IMR-90 (cell line): ENCODE measurements at regions not wholly inside any gene's neighbourhood (a gene's known extent, or its start where the extent isn't known, plus 50 kb on each side); places are given as distances from the start of the nearest gene placed in this dataset.

Experiments used
- ATAC-seq: fragments of 200-7000 bp; cut with Tn5 transposase; 2 replicates; pipeline ENCODE4 v1.9.1; 2020; ENCODE audit warnings: low read depth, mild to moderate bottlenecking, moderate library complexity
- BruUV-seq: library from RNA; stranded (reverse); fragments of 400-500 nt; replicated peaks from 2 replicates; lab custom pipeline; 2021; lab: Mats Ljungman, UMichigan
- CTCF ChIA-PET: fragments of 300-600 bp; formaldehyde crosslinking; extraction: SDS; loops from one replicate; lab custom pipeline; 2021; ENCODE audit warnings: antibody characterized with exemption; lab: Yijun Ruan, JAX
- POLR2A ChIA-PET: fragments of 300-600 bp; sonication (Branson Sonifier 250); formaldehyde crosslinking; loops from one replicate; lab custom pipeline; 2022; ENCODE audit warnings: antibody characterized with exemption; ENCODE audit not compliant: unreplicated experiment; lab: Charles Lee
- DNase-seq: peaks from one replicate; pipeline ENCODE4 v3.0.0; 2013
- H2AFZ ChIP-seq: replicated peaks from 2 replicates; pipeline ENCODE3; 2013; ENCODE audit warnings: low read length, mild to moderate bottlenecking; ENCODE audit not compliant: poor library complexity
- H2AK5ac ChIP-seq: 2 replicates; pipeline ENCODE4 v1.6.1; 2013; ENCODE audit warnings: low read depth, low read length, inconsistent platforms
- H2AK9ac ChIP-seq: replicated peaks from 2 replicates; pipeline ENCODE3; 2013; ENCODE audit warnings: mild to moderate bottlenecking, low read depth, low read length, moderate library complexity; ENCODE audit not compliant: poor library complexity
- H2BK120ac ChIP-seq: 2 replicates; pipeline ENCODE4 v1.6.1; 2013; ENCODE audit warnings: low read depth, low read length, inconsistent platforms
- H2BK15ac ChIP-seq: 3 replicates; pipeline ENCODE4 v1.6.1; 2013; ENCODE audit warnings: low read depth, low read length, inconsistent platforms
- H2BK20ac ChIP-seq: 2 replicates; pipeline ENCODE4 v1.6.1; 2013; ENCODE audit warnings: low read depth, mild to moderate bottlenecking, inconsistent platforms, low read length, moderate library complexity
- H2BK5ac ChIP-seq: 2 replicates; pipeline ENCODE4 v1.6.1; 2013; ENCODE audit warnings: mild to moderate bottlenecking, low read depth, low read length, inconsistent platforms; ENCODE audit not compliant: poor library complexity, severe bottlenecking
- H3K14ac ChIP-seq: replicated peaks from 2 replicates; pipeline ENCODE4 v1.6.1; 2013; ENCODE audit warnings: low read depth, low read length, inconsistent platforms
- H3K18ac ChIP-seq: 2 replicates; pipeline ENCODE4 v1.6.1; 2013; ENCODE audit warnings: low read depth, low read length, control low read depth
- H3K23ac ChIP-seq: 2 replicates; pipeline ENCODE4 v1.6.1; 2013; ENCODE audit warnings: low read depth, low read length, inconsistent platforms
- H3K27ac ChIP-seq: 2 replicates; pipeline ENCODE4 v1.5.1; 2013; ENCODE audit warnings: mild to moderate bottlenecking, control low read depth, low read length; ENCODE audit not compliant: insufficient read depth
- H3K27me3 ChIP-seq: 2 replicates; pipeline ENCODE4 v1.6.1; 2013; ENCODE audit warnings: low read length; ENCODE audit not compliant: control insufficient read depth, insufficient read depth
- H3K36me3 ChIP-seq: 2 replicates; pipeline ENCODE4 v1.6.1; 2013; ENCODE audit warnings: low read length, mixed read lengths; ENCODE audit not compliant: control insufficient read depth, insufficient read depth
- H3K4ac ChIP-seq: 2 replicates; pipeline ENCODE4 v1.6.1; 2013; ENCODE audit warnings: low read depth, low read length, inconsistent platforms
- H3K4me1 ChIP-seq: 2 replicates; pipeline ENCODE4 v1.6.1; 2013; ENCODE audit warnings: low read length, mixed read lengths; ENCODE audit not compliant: control insufficient read depth, insufficient read depth
- H3K4me2 ChIP-seq: 2 replicates; pipeline ENCODE4 v1.6.1; 2013; ENCODE audit warnings: low read depth, mild to moderate bottlenecking, control low read depth, low read length, moderate library complexity
- H3K4me3 ChIP-seq: 2 replicates; pipeline ENCODE4 v1.5.1; 2013; ENCODE audit warnings: low read depth, mild to moderate bottlenecking, control low read depth, low read length, moderate library complexity; ENCODE audit not compliant: insufficient read depth
- H3K56ac ChIP-seq: 2 replicates; pipeline ENCODE4 v1.6.1; 2013; ENCODE audit warnings: low read length, inconsistent platforms; ENCODE audit not compliant: insufficient read depth; ENCODE audit errors: extremely low read depth
- H3K79me1 ChIP-seq, 2 experiments: 2 replicates each; pipeline ENCODE4 v1.6.1; 2013; ENCODE audit warnings: low read length in 2 of 2, inconsistent platforms in 1 of 2, low read depth in 1 of 2
- H3K9ac ChIP-seq: 2 replicates; pipeline ENCODE4 v1.6.1; 2013; ENCODE audit warnings: low read depth, low read length, control low read depth
- H3K9me1 ChIP-seq: 2 replicates; pipeline ENCODE4 v1.6.1; 2013; ENCODE audit warnings: low read length, inconsistent platforms; ENCODE audit not compliant: insufficient read depth
- H3K9me3 ChIP-seq: 2 replicates; pipeline ENCODE4 v1.6.1; 2013; ENCODE audit warnings: low read length; ENCODE audit not compliant: control insufficient read depth, insufficient read depth
- H4K20me1 ChIP-seq: 2 replicates; pipeline ENCODE4 v1.6.1; 2013; ENCODE audit warnings: low read length, inconsistent platforms; ENCODE audit not compliant: insufficient read depth
- H4K5ac ChIP-seq: 2 replicates; pipeline ENCODE4 v1.6.1; 2013; ENCODE audit warnings: mild to moderate bottlenecking, low read depth, low read length, control low read depth
- H4K8ac ChIP-seq, 2 experiments: 2 replicates each; pipeline ENCODE4 v1.6.1; 2013; ENCODE audit warnings: low read depth in 2 of 2, low read length in 2 of 2, control low read depth in 1 of 2, inconsistent platforms in 1 of 2
- H4K91ac ChIP-seq: 2 replicates; pipeline ENCODE4 v1.6.1; 2013; ENCODE audit warnings: low read depth, low read length, inconsistent platforms; ENCODE audit not compliant: insufficient read depth
- BHLHE40 ChIP-seq: fragments of 150-350 bp; IDR thresholded peaks from 2 replicates; pipeline ENCODE4 v1.6.1; 2016; ENCODE audit warnings: mild to moderate bottlenecking, low read depth, low read length
- CEBPB ChIP-seq: IDR thresholded peaks from 2 replicates; pipeline ENCODE4 v1.6.1; 2012; ENCODE audit warnings: low read depth, low read length, improper control_type of control experiment
- CHD1 ChIP-seq: IDR thresholded peaks from 2 replicates; pipeline ENCODE4 v1.6.1; 2012; ENCODE audit warnings: low read depth, low read length, improper control_type of control experiment
- FOS ChIP-seq: fragments of 150-350 bp; IDR thresholded peaks from 2 replicates; pipeline ENCODE4 v1.6.1; 2016; ENCODE audit warnings: low read depth, low read length
- MAFK ChIP-seq: IDR thresholded peaks from 2 replicates; pipeline ENCODE4 v1.6.1; 2012; ENCODE audit warnings: low read depth, low read length, improper control_type of control experiment
- MAZ ChIP-seq: IDR thresholded peaks from 2 replicates; pipeline ENCODE4 v1.6.1; 2012; ENCODE audit warnings: low read depth, mild to moderate bottlenecking, low read length, improper control_type of control experiment, moderate library complexity, borderline replicate concordance
- MXI1 ChIP-seq: IDR thresholded peaks from 2 replicates; pipeline ENCODE4 v1.6.1; 2012; ENCODE audit warnings: low read depth, mild to moderate bottlenecking, low read length, moderate library complexity, borderline replicate concordance
- NFE2L2 ChIP-seq: fragments of 150-350 bp; IDR thresholded peaks from 2 replicates; pipeline ENCODE4 v1.6.1; 2016; ENCODE audit warnings: low read depth, mild to moderate bottlenecking, low read length
- POLR2A ChIP-seq: IDR thresholded peaks from 2 replicates; pipeline ENCODE4 v1.6.1; 2012; ENCODE audit warnings: mild to moderate bottlenecking, low read depth, low read length
- RAD21 ChIP-seq: IDR thresholded peaks from 2 replicates; pipeline ENCODE4 v1.6.1; 2012; ENCODE audit warnings: low read length, improper control_type of control experiment
- RCOR1 ChIP-seq: IDR thresholded peaks from 2 replicates; pipeline ENCODE4 v1.6.1; 2012; ENCODE audit warnings: mild to moderate bottlenecking, low read length, improper control_type of control experiment; ENCODE audit not compliant: insufficient replicate concordance
- RFX5 ChIP-seq: IDR thresholded peaks from 2 replicates; pipeline ENCODE4 v1.8.0; 2012; ENCODE audit warnings: low read depth, mild to moderate bottlenecking, low read length, moderate library complexity
- SMC3 ChIP-seq: fragments of 150-350 bp; IDR thresholded peaks from 2 replicates; pipeline ENCODE4 v1.6.1; 2016; ENCODE audit warnings: low read depth, mild to moderate bottlenecking, antibody characterized with exemption, low read length, moderate library complexity
- WGBS, 2 experiments: methylation state at CpG; one replicate each; pipeline versions ENCODE4 v1.1.5 to v1.1.7; 2013; ENCODE audit warnings: missing lambda C conversion rate in 2 of 2; ENCODE audit not compliant: insufficient read length in 1 of 2; ENCODE audit errors: extremely low coverage in 2 of 2; 5-methylcytosine and 5-hydroxymethylcytosine counted together
- dilution Hi-C: fragments of 300-500 bp; cut with HindIII; formaldehyde crosslinking; loops from one replicate; pipeline ENCODE4 v1.14.3; 2018; ENCODE audit warnings: low sequenced_read_pairs; ENCODE audit not compliant: unreplicated experiment
- in situ Hi-C: fragments of 300-500 bp; cut with MboI; formaldehyde crosslinking; loops from 3 replicates; pipeline ENCODE4 v1.14.3; 2019; ENCODE audit warnings: low sequenced_read_pairs, inconsistent platforms, mixed read lengths
- intact Hi-C: fragments of 100-400 bp; cut with micrococcal nuclease; formaldehyde crosslinking; loops from 2 replicates; pipeline ENCODE4 v1.10.0; 2022
- TF ChIP-seq, protein P1 (sequence below): fragments of 150-350 bp; IDR thresholded peaks from 2 replicates; pipeline ENCODE4 v1.6.1; 2016; ENCODE audit warnings: low read depth, mild to moderate bottlenecking, low read length, moderate library complexity, borderline replicate concordance
- TF ChIP-seq, protein P2 (sequence below): fragments of 150-350 bp; IDR thresholded peaks from 2 replicates; pipeline ENCODE4 v1.6.1; 2017; ENCODE audit warnings: mild to moderate bottlenecking, antibody characterized with exemption, low read length, low read depth
- TF ChIP-seq, protein P3 (sequence below): conservative IDR thresholded peaks from 2 replicates; pipeline ENCODE4 v1.5.1; 2012; ENCODE audit warnings: mild to moderate bottlenecking, low read depth, low read length, improper control_type of control experiment

DNA sequence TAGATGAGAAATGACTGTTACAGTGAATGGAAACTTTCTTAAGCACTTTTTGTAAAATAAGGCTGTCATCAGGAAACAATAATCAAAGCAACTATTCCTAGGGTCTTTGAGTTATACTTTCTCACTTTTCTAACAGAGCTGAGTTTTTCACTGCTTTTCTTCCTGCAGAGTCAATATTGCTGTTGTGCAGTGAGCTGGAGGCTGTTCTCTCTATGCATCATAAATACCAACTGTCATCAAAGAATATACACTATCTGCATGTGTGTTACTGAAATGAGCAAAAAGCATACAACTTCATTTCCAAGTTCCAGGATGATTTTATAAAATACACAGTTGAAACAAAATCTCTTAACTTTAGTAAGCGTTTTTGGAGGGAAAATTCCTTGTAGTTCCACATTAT lies 110.4 kb upstream of the CPSF6 start:
- peaks cover 6% of the 10 kb centered on the region for H3K27me3 ChIP-seq
- no peak overlapping the region for H2AFZ ChIP-seq
- H3K27ac ChIP-seq, result no peak overlapping the region
- H3K9me1 ChIP-seq, result no peaks in the 10 kb centered on the region
- no peak overlapping the region for H3K4me2 ChIP-seq
- H3K4ac ChIP-seq, result no peak overlapping the region
- H3K36me3 ChIP-seq, result no peaks in the 10 kb centered on the region
- H3K14ac ChIP-seq, result no peak overlapping the region
- H3K56ac ChIP-seq, result no peak overlapping the region
- no peak overlapping the region for H3K18ac ChIP-seq
- ChIA-PET CTCF (no interaction called here), POLR2A (no interaction called here)
- no peaks in the 10 kb centered on the region for H4K20me1 ChIP-seq
- H2BK5ac ChIP-seq, result no peak overlapping the region
- H2BK15ac ChIP-seq, result no peak overlapping the region
- BruUV-seq, result no TSS peak
- H3K23ac ChIP-seq, result no peak overlapping the region
- no peaks in the 10 kb centered on the region for H3K4me1 ChIP-seq
- no peaks in the 10 kb centered on the region for H3K79me1 ChIP-seq
- no peak for ATAC-seq
- dilution Hi-C loops, result no loop called here
- no peak overlapping the region for H4K8ac ChIP-seq
- no CpG with 5 or more reads among the region's 1 CpG for WGBS, 2 experiments
- H2BK120ac ChIP-seq, result no peak overlapping the region
- in situ Hi-C loops, result no loop called here
- H4K5ac ChIP-seq, result no peak overlapping the region
- no peak overlapping the region for H3K4me3 ChIP-seq
- DNase-seq, result no peak
- no peaks in the 10 kb centered on the region for H3K9me3 ChIP-seq
- no peak for TF ChIP-seq RFX5
- TF ChIP-seq, protein P1, sequence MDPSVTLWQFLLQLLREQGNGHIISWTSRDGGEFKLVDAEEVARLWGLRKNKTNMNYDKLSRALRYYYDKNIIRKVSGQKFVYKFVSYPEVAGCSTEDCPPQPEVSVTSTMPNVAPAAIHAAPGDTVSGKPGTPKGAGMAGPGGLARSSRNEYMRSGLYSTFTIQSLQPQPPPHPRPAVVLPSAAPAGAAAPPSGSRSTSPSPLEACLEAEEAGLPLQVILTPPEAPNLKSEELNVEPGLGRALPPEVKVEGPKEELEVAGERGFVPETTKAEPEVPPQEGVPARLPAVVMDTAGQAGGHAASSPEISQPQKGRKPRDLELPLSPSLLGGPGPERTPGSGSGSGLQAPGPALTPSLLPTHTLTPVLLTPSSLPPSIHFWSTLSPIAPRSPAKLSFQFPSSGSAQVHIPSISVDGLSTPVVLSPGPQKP, result no peak
- TF ChIP-seq MXI1, result no peak
- TF ChIP-seq CEBPB, result no peak
- TF ChIP-seq MAFK, result no peak
- TF ChIP-seq BHLHE40, result no peak
- TF ChIP-seq FOS, result no peak
- TF ChIP-seq CHD1, result no peak
- no peak for TF ChIP-seq SMC3
- TF ChIP-seq RAD21, result no peak
- TF ChIP-seq, protein P2, sequence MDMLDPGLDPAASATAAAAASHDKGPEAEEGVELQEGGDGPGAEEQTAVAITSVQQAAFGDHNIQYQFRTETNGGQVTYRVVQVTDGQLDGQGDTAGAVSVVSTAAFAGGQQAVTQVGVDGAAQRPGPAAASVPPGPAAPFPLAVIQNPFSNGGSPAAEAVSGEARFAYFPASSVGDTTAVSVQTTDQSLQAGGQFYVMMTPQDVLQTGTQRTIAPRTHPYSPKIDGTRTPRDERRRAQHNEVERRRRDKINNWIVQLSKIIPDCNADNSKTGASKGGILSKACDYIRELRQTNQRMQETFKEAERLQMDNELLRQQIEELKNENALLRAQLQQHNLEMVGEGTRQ, result no peak
- TF ChIP-seq MAZ, result no peak
- no peak for TF ChIP-seq RCOR1
- TF ChIP-seq, protein P3, sequence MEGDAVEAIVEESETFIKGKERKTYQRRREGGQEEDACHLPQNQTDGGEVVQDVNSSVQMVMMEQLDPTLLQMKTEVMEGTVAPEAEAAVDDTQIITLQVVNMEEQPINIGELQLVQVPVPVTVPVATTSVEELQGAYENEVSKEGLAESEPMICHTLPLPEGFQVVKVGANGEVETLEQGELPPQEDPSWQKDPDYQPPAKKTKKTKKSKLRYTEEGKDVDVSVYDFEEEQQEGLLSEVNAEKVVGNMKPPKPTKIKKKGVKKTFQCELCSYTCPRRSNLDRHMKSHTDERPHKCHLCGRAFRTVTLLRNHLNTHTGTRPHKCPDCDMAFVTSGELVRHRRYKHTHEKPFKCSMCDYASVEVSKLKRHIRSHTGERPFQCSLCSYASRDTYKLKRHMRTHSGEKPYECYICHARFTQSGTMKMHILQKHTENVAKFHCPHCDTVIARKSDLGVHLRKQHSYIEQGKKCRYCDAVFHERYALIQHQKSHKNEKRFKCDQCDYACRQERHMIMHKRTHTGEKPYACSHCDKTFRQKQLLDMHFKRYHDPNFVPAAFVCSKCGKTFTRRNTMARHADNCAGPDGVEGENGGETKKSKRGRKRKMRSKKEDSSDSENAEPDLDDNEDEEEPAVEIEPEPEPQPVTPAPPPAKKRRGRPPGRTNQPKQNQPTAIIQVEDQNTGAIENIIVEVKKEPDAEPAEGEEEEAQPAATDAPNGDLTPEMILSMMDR, result no peak
- TF ChIP-seq NFE2L2, result no peak
- TF ChIP-seq POLR2A, result no peak
- intact Hi-C loops, result no loop called here
- H2AK5ac ChIP-seq, result no peak overlapping the region
- no peak overlapping the region for H3K9ac ChIP-seq
- H2AK9ac ChIP-seq, result no peak overlapping the region
- no peak overlapping the region for H2BK20ac ChIP-seq
- H4K91ac ChIP-seq, result no peak overlapping the region
